SK-N-SH (cell line): ENCODE measurements at regions not wholly inside any gene's neighbourhood (a gene's known extent, or its start where the extent isn't known, plus 50 kb on each side); places are given as distances from the start of the nearest gene placed in this dataset.

Experiments
- CTCF ChIA-PET: fragments of 300-600, 350-600 bp; formaldehyde crosslinking; extraction: SDS; loops from one replicate; lab custom pipeline; 2021; lab: Yijun Ruan, JAX
- POLR2A ChIA-PET: fragments of 350-600 bp; sonication (Branson Sonifier 250); formaldehyde crosslinking; extraction: SDS; loops from one replicate; lab custom pipeline; 2020; ENCODE audit warnings: antibody characterized with exemption, inconsistent platforms; lab: Yijun Ruan, JAX
- DNase-seq: peaks from one replicate; pipeline ENCODE4 v3.0.0; 2012
- H2AFZ ChIP-seq: fragments of 200-600 bp; sonication (generic); 2 replicates; pipeline ENCODE4 v1.8.1; 2016; ENCODE audit warnings: antibody characterized with exemption, mild to moderate bottlenecking, low read depth
- H3F3A ChIP-seq: fragments of 200-600 bp; sonication (generic); replicated peaks from 2 replicates; pipeline ENCODE3; 2016; ENCODE audit warnings: antibody characterized with exemption, mild to moderate bottlenecking; ENCODE audit not compliant: insufficient read depth
- H3K27ac ChIP-seq, 2 experiments: fragments of 200-500 bp in 1 of 2; fragments of 200-600 bp in 1 of 2; sonication (Bioruptor generic) in 1 of 2; sonication (generic), shearing (Covaris generic) in 1 of 2; 2 replicates each; pipeline versions ENCODE4 v1.5.1 to v1.6.1; 2014 to 2016; ENCODE audit warnings: low read depth in 2 of 2, inconsistent platforms in 1 of 2, low read length in 1 of 2, mild to moderate bottlenecking in 1 of 2, mixed read lengths in 1 of 2
- H3K27me3 ChIP-seq: fragments of 200-600 bp; sonication (generic), shearing (Covaris generic); 2 replicates; pipeline ENCODE4 v1.6.1; 2016; ENCODE audit warnings: mixed run types; ENCODE audit not compliant: insufficient read depth
- H3K36me3 ChIP-seq, 2 experiments: fragments of 200-500 bp in 1 of 2; fragments of 200-600 bp in 1 of 2; sonication (Bioruptor generic) in 1 of 2; sonication (generic) in 1 of 2; replicated peaks in 1 of 2; 2 replicates each; pipeline versions ENCODE3 to v1.5.1; 2014 to 2016; ENCODE audit warnings: low read length in 1 of 2, mild to moderate bottlenecking in 1 of 2; ENCODE audit not compliant: insufficient read depth in 2 of 2, control insufficient read depth in 1 of 2
- H3K4me1 ChIP-seq, 2 experiments: fragments of 200-500 bp in 1 of 2; fragments of 200-600 bp in 1 of 2; sonication (Bioruptor generic) in 1 of 2; sonication (generic), shearing (Covaris generic) in 1 of 2; 2 replicates each; pipeline versions ENCODE4 v1.5.1 to v1.6.1; 2014 to 2016; ENCODE audit warnings: low read depth in 1 of 2, low read length in 1 of 2, mixed run types in 1 of 2; ENCODE audit not compliant: insufficient read depth in 2 of 2, control insufficient read depth in 1 of 2
- H3K4me2 ChIP-seq: fragments of 200-600 bp; sonication (generic), shearing (Covaris generic); 2 replicates; pipeline ENCODE4 v1.6.1; 2017; ENCODE audit warnings: mixed run types
- H3K4me3 ChIP-seq, 2 experiments: fragments of 200-500 bp in 1 of 2; fragments of 200-600 bp in 1 of 2; sonication (Bioruptor generic) in 1 of 2; sonication (generic), shearing (Covaris generic) in 1 of 2; 2 replicates each; pipeline versions ENCODE4 v1.5.1 to v1.8.1; 2014 to 2016; ENCODE audit warnings: low read depth in 2 of 2, inconsistent platforms in 1 of 2, low read length in 1 of 2, mild to moderate bottlenecking in 1 of 2, mixed read lengths in 1 of 2, moderate library complexity in 1 of 2
- H3K79me2 ChIP-seq: fragments of 200-600 bp; sonication (generic); 2 replicates; pipeline ENCODE4 v1.8.1; 2017; ENCODE audit warnings: mild to moderate bottlenecking; ENCODE audit not compliant: insufficient read depth
- H3K9ac ChIP-seq: fragments of 200-600 bp; sonication (generic); 2 replicates; pipeline ENCODE4 v1.6.1; 2017; ENCODE audit warnings: mixed run types
- H3K9me2 ChIP-seq: fragments of 200-600 bp; sonication (generic); 2 replicates; pipeline ENCODE4 v1.6.1; 2017; ENCODE audit warnings: mixed run types
- H3K9me3 ChIP-seq: fragments of 200-600 bp; sonication (generic); 2 replicates; pipeline ENCODE4 v1.6.1; 2017; ENCODE audit warnings: mixed run types, mild to moderate bottlenecking, moderate library complexity
- H4K20me1 ChIP-seq: fragments of 200-600 bp; sonication (generic); 2 replicates; pipeline ENCODE4 v1.6.1; 2017; ENCODE audit warnings: mild to moderate bottlenecking, mixed run types; ENCODE audit not compliant: insufficient read depth
- ELF1 ChIP-seq: IDR thresholded peaks from 2 replicates; pipeline ENCODE4 v1.4.0; 2012
- EP300 ChIP-seq, 2 experiments: IDR thresholded peaks; 2 replicates each; pipeline versions ENCODE4 v1.4.0 to v1.6.1; 2012; ENCODE audit warnings: borderline replicate concordance in 1 of 2, low read depth in 1 of 2, low read length in 1 of 2
- FOSL2 ChIP-seq: IDR thresholded peaks from 2 replicates; pipeline ENCODE4 v1.4.0; 2012; ENCODE audit warnings: low read depth, mild to moderate bottlenecking, moderate library complexity, borderline replicate concordance
- FOXM1 ChIP-seq: IDR thresholded peaks from 2 replicates; pipeline ENCODE4 v1.4.0; 2012; ENCODE audit warnings: low read depth, mild to moderate bottlenecking
- IRF3 ChIP-seq: fragments of 150-350 bp; IDR thresholded peaks from 2 replicates; pipeline ENCODE4 v1.6.1; 2016; ENCODE audit warnings: mild to moderate bottlenecking, low read depth, low read length
- NFIC ChIP-seq: IDR thresholded peaks from 2 replicates; pipeline ENCODE4 v1.4.0; 2012; ENCODE audit warnings: borderline replicate concordance
- NRF1 ChIP-seq: IDR thresholded peaks from 2 replicates; pipeline ENCODE4 v1.6.1; 2012; ENCODE audit warnings: low read depth, mild to moderate bottlenecking, low read length
- REST ChIP-seq: IDR thresholded peaks from 2 replicates; pipeline ENCODE4 v1.6.1; 2012; ENCODE audit warnings: mild to moderate bottlenecking, low read depth, low read length, moderate library complexity
- RXRA ChIP-seq: IDR thresholded peaks from 2 replicates; pipeline ENCODE4 v1.4.0; 2012; ENCODE audit warnings: low read depth, mild to moderate bottlenecking, borderline replicate concordance
- SIN3A ChIP-seq: IDR thresholded peaks from 2 replicates; pipeline ENCODE4 v1.6.1; 2012; ENCODE audit warnings: low read depth, mild to moderate bottlenecking, low read length, moderate library complexity, borderline replicate concordance
- TAF1 ChIP-seq: IDR thresholded peaks from 2 replicates; pipeline ENCODE4 v1.6.1; 2012; ENCODE audit warnings: low read depth, mild to moderate bottlenecking, low read length, moderate library complexity, borderline replicate concordance
- ZBTB33 ChIP-seq: IDR thresholded peaks from 2 replicates; pipeline ENCODE4 v1.4.0; 2012; ENCODE audit warnings: low read depth, borderline replicate concordance
- WGBS: methylation state at CpG from one replicate; pipeline ENCODE4 v1.1.6; 2017; ENCODE audit warnings: low lambda C conversion rate; 5-methylcytosine and 5-hydroxymethylcytosine counted together

- TF ChIP-seq ZBTB33: peak; percentile 69; the same call in 1 of the 2 replicates
- peak; percentile 82 for TF ChIP-seq FOSL2
- peak; percentile 53 to 97; a peak in 3 of 4 replicates for TF ChIP-seq EP300 (IDR thresholded peaks at IDR 0.05; ENCODE audit: borderline replicate concordance in 1 of 2, low read depth in 1 of 2, low read length in 1 of 2)
- TF ChIP-seq NFIC: peak; percentile 96
- no peak for TF ChIP-seq SIN3A
- TF ChIP-seq NRF1: no peak
- TF ChIP-seq FOXM1: peak; percentile 93
Observed at GRCh38 chr1:199272628-199273086, 633.8 kb downstream of the PTPRC start (continued).

- POLR2A ChIA-PET: no interaction called here
Observed at GRCh38 chr1:199273837-199274379, 635.1 kb downstream of the PTPRC start.

More at GRCh38 chr1:199273837-199274379, 635.1 kb downstream of the PTPRC start:
- Histone ChIP-seq H3K4me3 (no peak overlapping the region), H3K27ac (peak overlapping the region; percentile 78 to 90), H3K4me1 (peaks cover 10 to 24% of the 10 kb centered on the region in 2 experiments; a peak in 3 of 4 replicates), H3K9ac (no peak overlapping the region), H3K9me2 (no peaks in the 10 kb centered on the region), H3K27me3 (no peaks in the 10 kb centered on the region), H4K20me1 (no peaks in the 10 kb centered on the region), H3K4me2 (no peak overlapping the region), H3F3A (peaks cover 15% of the 10 kb centered on the region), H3K79me2 (no peaks in the 10 kb centered on the region), H2AFZ (no peak overlapping the region), H3K9me3 (no peaks in the 10 kb centered on the region), H3K36me3 (no peaks in the 10 kb centered on the region)
- DNase-seq: no peak
- TF ChIP-seq ELF1: no peak
- no peak for TF ChIP-seq RXRA
- TF ChIP-seq REST: no peak
- no peak for TF ChIP-seq TAF1
- no peak for TF ChIP-seq IRF3
- 60% methylated on average over 2 of the region's 2 CpGs for WGBS
- CTCF ChIA-PET: no interaction called here
